ENCODE measurements at regions not wholly inside any gene's neighbourhood (a gene's known extent, or its start where the extent isn't known, plus 50 kb on each side); places are given as distances from the start of the nearest gene placed in this dataset.
A peak's percentile ranks its signal among the peaks of the same experiment; 100 is the strongest.

DNA sequence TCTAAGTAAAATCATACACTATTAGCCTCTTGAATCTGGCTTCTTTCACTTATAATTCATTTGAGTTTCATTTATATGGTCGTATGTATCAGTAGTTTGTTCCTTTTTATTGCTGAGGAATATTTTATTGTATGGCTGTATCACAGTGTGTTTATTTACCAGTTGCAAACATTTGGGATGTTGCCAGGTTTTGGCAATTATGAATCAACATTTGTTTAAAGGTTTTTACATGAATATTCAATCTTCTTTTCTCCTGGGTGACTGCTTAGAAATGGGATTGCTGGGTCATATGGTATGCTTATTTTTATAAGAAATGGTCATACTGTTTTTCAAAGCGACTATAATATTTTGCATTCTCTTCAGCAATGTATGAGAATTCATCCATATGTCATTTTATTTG, 107.9 kb downstream of the PMAIP1 start:
- no peaks in the 10 kb centered on the region for H3K79me1 ChIP-seq (replicated peaks; ENCODE audit: low read length, poor library complexity, severe bottlenecking)
- no peak overlapping the region for H2AK5ac ChIP-seq (ENCODE audit: low read length, severe bottlenecking)
- H2AFZ ChIP-seq (ENCODE audit: low read depth, low read length), result no peak overlapping the region
- no peak overlapping the region for H3K9ac ChIP-seq (ENCODE audit: low read length)
- H2BK120ac ChIP-seq (ENCODE audit: low read depth, low read length), result no peak overlapping the region
- no peak overlapping the region for H4K91ac ChIP-seq (ENCODE audit: low read length)
- no peaks in the 10 kb centered on the region for H3K4me1 ChIP-seq (ENCODE audit: control insufficient read depth, insufficient read depth, low read depth, low read length)
- H2BK5ac ChIP-seq (ENCODE audit: low read depth, low read length, poor library complexity, severe bottlenecking), result no peak overlapping the region
- 100% methylated on average over 1 of the region's 2 CpGs for WGBS
- H3K4me2 ChIP-seq (ENCODE audit: low read length, poor library complexity, severe bottlenecking), result no peak overlapping the region
- H3K4ac ChIP-seq (ENCODE audit: low read depth in 1 of 2, low read length in 2 of 2), result no peak overlapping the region
- H2BK15ac ChIP-seq (ENCODE audit: low read depth, poor library complexity, severe bottlenecking), result no peak overlapping the region
- no peak for DNase-seq
- H2BK12ac ChIP-seq (ENCODE audit: low read length in 2 of 2), result no peak overlapping the region
- H3K27me3 ChIP-seq (ENCODE audit: control insufficient read depth in 1 of 2, insufficient read depth in 1 of 2, low read length in 2 of 2), result peaks cover 0 to 9% of the 10 kb centered on the region in 2 experiments
- H4K8ac ChIP-seq (ENCODE audit: low read length), result no peak overlapping the region
- peaks cover 12% of the 10 kb centered on the region for H3K9me3 ChIP-seq (ENCODE audit: control insufficient read depth, low read length)
- no peak overlapping the region for H3K23ac ChIP-seq (ENCODE audit: low read length in 2 of 2)
- no peaks in the 10 kb centered on the region for H3K36me3 ChIP-seq (ENCODE audit: control insufficient read depth in 1 of 2, insufficient read depth in 2 of 2, low read depth in 1 of 2, low read length in 2 of 2)
- no peak overlapping the region for H3K14ac ChIP-seq (ENCODE audit: low read length in 2 of 2)
- H3K18ac ChIP-seq (ENCODE audit: low read depth in 1 of 2, low read length in 2 of 2), result no peak overlapping the region
- no peak overlapping the region for H3K4me3 ChIP-seq (ENCODE audit: insufficient read depth in 1 of 2, low read depth in 1 of 2, low read length in 2 of 2)
- H3K27ac ChIP-seq (ENCODE audit: low read length, poor library complexity, severe bottlenecking), result no peak overlapping the region

DNA sequence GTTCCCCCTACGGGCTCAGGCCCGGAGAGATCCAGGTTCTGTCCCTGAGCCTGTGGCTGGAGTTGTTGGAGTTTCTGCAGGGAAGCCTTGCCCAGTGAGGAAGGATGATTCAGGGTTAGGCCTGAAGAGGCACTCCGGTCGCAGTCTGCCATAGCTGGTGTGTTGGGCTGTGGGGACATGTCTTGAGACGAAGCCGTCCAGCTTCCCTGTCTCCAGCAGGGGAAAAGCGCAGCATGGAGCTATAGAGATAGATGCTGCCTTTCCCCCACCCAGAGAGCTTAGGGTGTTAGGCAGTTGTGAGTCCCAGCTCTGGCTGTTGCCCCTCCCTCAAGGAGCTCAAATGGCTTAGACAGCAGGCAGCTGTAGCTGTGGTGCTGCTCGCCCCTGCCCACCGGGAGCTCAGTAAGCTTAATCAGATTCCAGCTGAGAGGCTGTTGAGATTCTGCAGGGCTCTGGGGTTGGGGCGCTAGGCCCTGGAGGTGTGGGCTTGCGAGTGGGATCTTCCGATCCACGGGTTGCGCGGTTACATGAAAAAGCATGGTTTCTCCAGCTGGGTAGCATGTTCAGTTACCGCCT, 103.9 kb downstream of the PMAIP1 start:
- H3K4me3 ChIP-seq (ENCODE audit: insufficient read depth in 1 of 2, low read depth in 1 of 2, low read length in 2 of 2), result no peak overlapping the region
- H3K4me2 ChIP-seq (ENCODE audit: low read length, poor library complexity, severe bottlenecking), result no peak overlapping the region
- H3K36me3 ChIP-seq (ENCODE audit: control insufficient read depth in 1 of 2, insufficient read depth in 2 of 2, low read depth in 1 of 2, low read length in 2 of 2), result no peaks in the 10 kb centered on the region
- WGBS, result 89% methylated on average over 16 of the region's 16 CpGs
- no peaks in the 10 kb centered on the region for H3K4me1 ChIP-seq (ENCODE audit: control insufficient read depth, insufficient read depth, low read depth, low read length)
- no peak overlapping the region for H3K4ac ChIP-seq (ENCODE audit: low read depth in 1 of 2, low read length in 2 of 2)
- no peak overlapping the region for H4K91ac ChIP-seq (ENCODE audit: low read length)
- H3K9ac ChIP-seq (ENCODE audit: low read length), result no peak overlapping the region
- no peak overlapping the region for H2AK5ac ChIP-seq (ENCODE audit: low read length, severe bottlenecking)
- no peak overlapping the region for H2BK15ac ChIP-seq (ENCODE audit: low read depth, poor library complexity, severe bottlenecking)
- H3K23ac ChIP-seq (ENCODE audit: low read length in 2 of 2), result no peak overlapping the region
- no peak overlapping the region for H3K27ac ChIP-seq (ENCODE audit: low read length, poor library complexity, severe bottlenecking)
- no peak overlapping the region for H2BK120ac ChIP-seq (ENCODE audit: low read depth, low read length)
- no peak overlapping the region for H2BK5ac ChIP-seq (ENCODE audit: low read depth, low read length, poor library complexity, severe bottlenecking)
- no peaks in the 10 kb centered on the region for H3K79me1 ChIP-seq (replicated peaks; ENCODE audit: low read length, poor library complexity, severe bottlenecking)
- H3K27me3 ChIP-seq (ENCODE audit: control insufficient read depth in 1 of 2, insufficient read depth in 1 of 2, low read length in 2 of 2), result peaks cover 0 to 9% of the 10 kb centered on the region in 2 experiments
- no peak overlapping the region for H3K18ac ChIP-seq (ENCODE audit: low read depth in 1 of 2, low read length in 2 of 2)
- H2BK12ac ChIP-seq (ENCODE audit: low read length in 2 of 2), result peak overlapping the region in 1 of 2 experiments; percentile 1
- no peak overlapping the region for H4K8ac ChIP-seq (ENCODE audit: low read length)
- no peak overlapping the region for H2AFZ ChIP-seq (ENCODE audit: low read depth, low read length)
- no peak for DNase-seq
- peak overlapping the region in 1 of 2 experiments; percentile 64 for H3K14ac ChIP-seq (ENCODE audit: low read length in 2 of 2)
- H3K9me3 ChIP-seq (ENCODE audit: control insufficient read depth, low read length), result peaks cover 8% of the 10 kb centered on the region

DNA sequence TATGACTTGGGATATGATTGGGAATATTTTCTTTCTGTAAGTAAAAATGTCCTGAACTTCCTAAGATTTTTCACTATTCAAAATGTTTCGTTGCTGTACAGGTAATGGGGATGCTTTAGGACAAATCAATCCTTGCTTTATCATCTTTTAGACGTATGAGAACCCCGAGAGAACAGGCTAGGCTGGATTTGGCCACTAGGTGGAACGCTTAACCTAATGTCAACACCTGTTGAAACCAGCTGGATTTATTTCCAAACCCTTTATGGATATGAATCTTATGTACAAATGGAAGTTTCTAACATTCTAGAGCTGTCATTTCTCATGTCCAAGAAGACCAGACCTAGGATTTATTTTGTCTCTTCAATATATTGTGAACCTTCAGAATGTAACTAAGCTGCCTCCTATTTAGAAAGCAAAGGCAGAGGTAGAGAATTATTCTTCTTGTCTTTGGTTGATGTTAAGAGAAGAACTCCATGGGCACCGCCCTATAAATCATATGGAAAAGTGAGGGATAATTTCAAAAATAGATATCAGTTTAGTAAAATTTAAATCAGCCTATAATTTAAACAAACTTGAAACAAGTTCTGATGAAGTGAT, 96.7 kb downstream of the PMAIP1 start:
- Histone ChIP-seq H3K9ac (ENCODE audit: low read length) (no peak overlapping the region), H3K36me3 (ENCODE audit: control insufficient read depth in 1 of 2, insufficient read depth in 2 of 2, low read depth in 1 of 2, low read length in 2 of 2) (no peaks in the 10 kb centered on the region)

DNA sequence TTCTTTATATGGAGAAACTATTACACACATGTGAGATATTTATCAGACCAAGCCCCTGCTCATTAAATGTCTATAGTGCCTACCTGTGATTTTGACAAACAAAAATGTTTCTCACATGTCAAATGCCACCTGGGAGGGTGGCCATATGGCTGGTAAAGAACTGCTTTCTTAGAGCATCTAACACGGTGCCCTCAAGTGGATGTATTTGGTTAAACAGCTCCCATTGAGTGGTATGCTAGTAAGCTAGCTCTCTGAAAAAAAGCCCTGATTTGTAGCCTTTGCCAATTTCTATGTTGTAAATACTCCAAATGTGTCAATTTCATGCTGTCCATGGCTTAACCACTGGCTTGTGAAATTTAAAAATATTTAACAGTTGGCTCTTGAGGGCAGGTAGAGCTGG, 94.6 kb downstream of the PMAIP1 start:
- Histone ChIP-seq H2BK120ac (ENCODE audit: low read depth, low read length) (no peak overlapping the region), H3K79me1 (replicated peaks; ENCODE audit: low read length, poor library complexity, severe bottlenecking) (no peaks in the 10 kb centered on the region), H3K27ac (ENCODE audit: low read length, poor library complexity, severe bottlenecking) (no peak overlapping the region), H2AK5ac (ENCODE audit: low read length, severe bottlenecking) (no peak overlapping the region), H4K8ac (ENCODE audit: low read length) (no peak overlapping the region), H3K4me3 (ENCODE audit: insufficient read depth in 1 of 2, low read depth in 1 of 2, low read length in 2 of 2) (no peak overlapping the region), H2BK5ac (ENCODE audit: low read depth, low read length, poor library complexity, severe bottlenecking) (no peak overlapping the region), H3K9ac (ENCODE audit: low read length) (no peak overlapping the region), H3K18ac (ENCODE audit: low read depth in 1 of 2, low read length in 2 of 2) (no peak overlapping the region), H3K27me3 (ENCODE audit: control insufficient read depth in 1 of 2, insufficient read depth in 1 of 2, low read length in 2 of 2) (peaks cover 4 to 40% of the 10 kb centered on the region in 2 experiments), H3K4me2 (ENCODE audit: low read length, poor library complexity, severe bottlenecking) (no peak overlapping the region), H4K91ac (ENCODE audit: low read length) (no peak overlapping the region), H2BK12ac (ENCODE audit: low read length in 2 of 2) (no peak overlapping the region), H3K4ac (ENCODE audit: low read depth in 1 of 2, low read length in 2 of 2) (no peak overlapping the region), H3K36me3 (ENCODE audit: control insufficient read depth in 1 of 2, insufficient read depth in 2 of 2, low read depth in 1 of 2, low read length in 2 of 2) (no peaks in the 10 kb centered on the region), H2AFZ (ENCODE audit: low read depth, low read length) (no peak overlapping the region), H3K23ac (ENCODE audit: low read length in 2 of 2) (no peak overlapping the region), H3K14ac (ENCODE audit: low read length in 2 of 2) (no peak overlapping the region), H3K4me1 (ENCODE audit: control insufficient read depth, insufficient read depth, low read depth, low read length) (no peaks in the 10 kb centered on the region), H3K9me3 (ENCODE audit: control insufficient read depth, low read length) (no peaks in the 10 kb centered on the region), H2BK15ac (ENCODE audit: low read depth, poor library complexity, severe bottlenecking) (no peak overlapping the region)
- no peak for DNase-seq
- 13% methylated on average over 1 of the region's 1 CpG for WGBS

More for the DNA sequence above, 96.7 kb downstream of the PMAIP1 start:
- no peak overlapping the region for H2BK15ac ChIP-seq (ENCODE audit: low read depth, poor library complexity, severe bottlenecking)
- no peak overlapping the region for H2AFZ ChIP-seq (ENCODE audit: low read depth, low read length)
- H3K14ac ChIP-seq (ENCODE audit: low read length in 2 of 2), result no peak overlapping the region
- H3K4ac ChIP-seq (ENCODE audit: low read depth in 1 of 2, low read length in 2 of 2), result no peak overlapping the region
- H2AK5ac ChIP-seq (ENCODE audit: low read length, severe bottlenecking), result no peak overlapping the region
- DNase-seq, result peak; percentile 55
- no peak overlapping the region for H3K4me3 ChIP-seq (ENCODE audit: insufficient read depth in 1 of 2, low read depth in 1 of 2, low read length in 2 of 2)
- H3K27me3 ChIP-seq (ENCODE audit: control insufficient read depth in 1 of 2, insufficient read depth in 1 of 2, low read length in 2 of 2), result peaks cover 4 to 33% of the 10 kb centered on the region in 2 experiments
- H3K18ac ChIP-seq (ENCODE audit: low read depth in 1 of 2, low read length in 2 of 2), result no peak overlapping the region
- H4K8ac ChIP-seq (ENCODE audit: low read length), result no peak overlapping the region
- H2BK120ac ChIP-seq (ENCODE audit: low read depth, low read length), result no peak overlapping the region
- H2BK5ac ChIP-seq (ENCODE audit: low read depth, low read length, poor library complexity, severe bottlenecking), result no peak overlapping the region
- H2BK12ac ChIP-seq (ENCODE audit: low read length in 2 of 2), result no peak overlapping the region
- H3K27ac ChIP-seq (ENCODE audit: low read length, poor library complexity, severe bottlenecking), result no peak overlapping the region
- no peaks in the 10 kb centered on the region for H3K4me1 ChIP-seq (ENCODE audit: control insufficient read depth, insufficient read depth, low read depth, low read length)
- no peaks in the 10 kb centered on the region for H3K79me1 ChIP-seq (replicated peaks; ENCODE audit: low read length, poor library complexity, severe bottlenecking)
- WGBS, result no CpG with 5 or more reads among the region's 5 CpGs
- no peak overlapping the region for H4K91ac ChIP-seq (ENCODE audit: low read length)
- no peak overlapping the region for H3K23ac ChIP-seq (ENCODE audit: low read length in 2 of 2)
- H3K9me3 ChIP-seq (ENCODE audit: control insufficient read depth, low read length), result no peaks in the 10 kb centered on the region
- no peak overlapping the region for H3K4me2 ChIP-seq (ENCODE audit: low read length, poor library complexity, severe bottlenecking)

All from mesenchymal stem cell (in vitro differentiated cells and primary cell).